AG04450 (cell line): ENCODE measurements at regions not wholly inside any gene's neighbourhood (a gene's known extent, or its start where the extent isn't known, plus 50 kb on each side); places are given as distances from the start of the nearest gene placed in this dataset.
"Not testable (repeated sequence)": the region's sequence is repeated elsewhere in the genome, so short reads cannot be mapped to it uniquely, and the experiment has no call there.

ENCODE experiments used
- CTCF ChIA-PET: fragments of 300-600, 350-600 bp; formaldehyde crosslinking; extraction: SDS; loops from one replicate; lab custom pipeline; 2022; ENCODE audit warnings: antibody characterized with exemption, inconsistent platforms; lab: Charles Lee
- POLR2A ChIA-PET: fragments of 350-600 bp; formaldehyde crosslinking; extraction: SDS; loops from one replicate; lab custom pipeline; 2021; ENCODE audit warnings: antibody characterized with exemption, inconsistent platforms; lab: Yijun Ruan, JAX
- DNase-seq: peaks from one replicate; pipeline ENCODE4 v3.0.0-alpha.2; 2011; ENCODE audit warnings: low read depth, low spot score
- H3K27ac ChIP-seq: one replicate; pipeline ENCODE4 v1.5.1; 2012; ENCODE audit warnings: low read depth, low read length, control low read depth
- H3K27me3 ChIP-seq: one replicate; pipeline ENCODE4 v1.6.0; 2012; ENCODE audit warnings: low read length; ENCODE audit not compliant: control insufficient read depth, insufficient read depth
- H3K4me3 ChIP-seq: 2 replicates; pipeline ENCODE4 v1.5.1; 2011; ENCODE audit warnings: mild to moderate bottlenecking, low read depth, low read length, control low read depth
- H3K9me3 ChIP-seq: 2 replicates; pipeline ENCODE4 v1.5.1; 2012; ENCODE audit warnings: low read length; ENCODE audit not compliant: control insufficient read depth, insufficient read depth
- TF ChIP-seq, protein P1 (sequence below): IDR thresholded peaks from 2 replicates; pipeline ENCODE4 v1.5.1; 2011; ENCODE audit warnings: low read depth, low read length, control low read depth, inconsistent platforms

DNA sequence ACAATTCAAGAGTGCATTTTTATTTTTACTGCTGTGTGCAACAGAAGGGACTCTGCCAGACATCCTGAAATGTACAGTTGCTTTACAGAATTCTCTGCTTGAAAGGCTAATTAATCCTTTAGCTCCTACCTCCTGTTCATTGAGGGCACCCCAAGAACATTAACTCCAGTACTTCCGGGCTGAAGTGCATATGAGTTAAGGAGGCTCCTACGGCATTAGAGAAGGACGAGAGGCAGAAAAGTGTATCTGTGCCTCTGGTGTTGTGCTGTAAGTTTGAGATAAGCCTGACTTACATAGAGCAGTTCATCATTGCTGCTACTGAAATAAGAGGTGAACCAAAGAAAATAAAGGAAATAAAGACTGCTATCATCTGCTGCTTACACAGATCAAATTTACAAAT, 609.3 kb upstream of the ADGRB3 start:
- CTCF ChIA-PET, result no interaction called here
- POLR2A ChIA-PET, result no interaction called here
- H3K9me3 ChIP-seq, result no peaks in the 10 kb centered on the region
- no peaks in the 10 kb centered on the region for H3K27me3 ChIP-seq
- H3K4me3 ChIP-seq, result no peak overlapping the region
- TF ChIP-seq, protein P1, sequence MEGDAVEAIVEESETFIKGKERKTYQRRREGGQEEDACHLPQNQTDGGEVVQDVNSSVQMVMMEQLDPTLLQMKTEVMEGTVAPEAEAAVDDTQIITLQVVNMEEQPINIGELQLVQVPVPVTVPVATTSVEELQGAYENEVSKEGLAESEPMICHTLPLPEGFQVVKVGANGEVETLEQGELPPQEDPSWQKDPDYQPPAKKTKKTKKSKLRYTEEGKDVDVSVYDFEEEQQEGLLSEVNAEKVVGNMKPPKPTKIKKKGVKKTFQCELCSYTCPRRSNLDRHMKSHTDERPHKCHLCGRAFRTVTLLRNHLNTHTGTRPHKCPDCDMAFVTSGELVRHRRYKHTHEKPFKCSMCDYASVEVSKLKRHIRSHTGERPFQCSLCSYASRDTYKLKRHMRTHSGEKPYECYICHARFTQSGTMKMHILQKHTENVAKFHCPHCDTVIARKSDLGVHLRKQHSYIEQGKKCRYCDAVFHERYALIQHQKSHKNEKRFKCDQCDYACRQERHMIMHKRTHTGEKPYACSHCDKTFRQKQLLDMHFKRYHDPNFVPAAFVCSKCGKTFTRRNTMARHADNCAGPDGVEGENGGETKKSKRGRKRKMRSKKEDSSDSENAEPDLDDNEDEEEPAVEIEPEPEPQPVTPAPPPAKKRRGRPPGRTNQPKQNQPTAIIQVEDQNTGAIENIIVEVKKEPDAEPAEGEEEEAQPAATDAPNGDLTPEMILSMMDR, result no peak
- no peak for DNase-seq
- no peak overlapping the region for H3K27ac ChIP-seq

DNA sequence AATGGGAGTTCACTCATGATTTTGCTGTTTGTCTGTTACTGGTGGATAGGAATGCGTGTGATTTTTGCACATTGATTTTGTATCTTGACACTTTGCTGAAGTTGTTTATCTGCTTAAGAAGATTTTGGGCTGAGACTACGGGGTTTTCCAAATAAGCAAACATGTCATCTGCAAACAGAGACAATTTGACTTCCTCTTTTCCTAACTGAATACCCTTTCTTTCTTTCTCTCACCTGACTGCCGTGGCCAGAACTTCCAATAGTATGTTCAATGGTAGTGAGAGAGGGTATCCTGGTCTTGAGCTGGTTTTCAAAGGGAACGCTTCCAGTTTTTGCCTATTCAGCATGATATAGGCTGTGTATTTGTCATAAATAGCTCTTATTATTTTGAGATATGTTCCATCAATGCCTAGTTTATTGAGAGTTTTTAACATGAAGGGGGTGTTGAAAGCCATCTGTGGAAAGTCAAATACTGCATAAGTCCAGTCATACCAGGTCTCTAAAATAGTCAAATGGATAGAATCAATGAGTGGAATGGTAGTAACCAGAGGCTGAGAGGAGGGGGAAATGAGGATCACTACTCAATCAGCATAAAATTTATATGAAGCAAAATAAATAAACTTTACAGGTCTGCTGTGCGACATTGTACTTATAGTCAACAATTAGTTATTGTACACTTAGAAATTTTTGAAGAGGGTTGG, 610.4 kb upstream of the ADGRB3 start:
- Histone ChIP-seq H3K27ac (no peak overlapping the region), H3K27me3 (no peaks in the 10 kb centered on the region), H3K9me3 (no peaks in the 10 kb centered on the region), H3K4me3 (no peak overlapping the region)
- DNase-seq, result no peak
- TF ChIP-seq, protein P1, result no peak
- ChIA-PET POLR2A (no interaction called here), CTCF (no interaction called here)

DNA sequence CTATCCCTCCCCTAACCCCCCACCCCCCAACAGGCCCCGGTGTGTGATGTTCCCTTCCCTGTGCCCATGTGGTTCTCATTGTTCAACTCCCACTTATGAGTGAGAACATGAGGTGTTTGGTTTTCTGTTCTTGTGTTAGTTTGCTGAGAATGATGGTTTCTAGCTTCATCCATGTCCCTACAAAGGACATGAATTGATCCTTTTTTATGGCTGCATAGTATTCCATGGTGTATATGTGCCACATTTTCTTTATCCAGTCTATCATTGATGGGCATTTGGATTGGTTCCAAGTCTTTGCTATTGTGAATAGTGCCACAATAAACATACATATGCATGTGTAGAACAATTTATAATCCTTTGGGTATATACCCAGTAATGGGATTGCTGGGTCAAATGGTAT, 612.1 kb upstream of the ADGRB3 start:
- H3K4me3 ChIP-seq, H3K9me3 ChIP-seq, CTCF ChIA-PET, POLR2A ChIA-PET, H3K27ac ChIP-seq, H3K27me3 ChIP-seq, DNase-seq: not testable (repeated sequence)

DNA sequence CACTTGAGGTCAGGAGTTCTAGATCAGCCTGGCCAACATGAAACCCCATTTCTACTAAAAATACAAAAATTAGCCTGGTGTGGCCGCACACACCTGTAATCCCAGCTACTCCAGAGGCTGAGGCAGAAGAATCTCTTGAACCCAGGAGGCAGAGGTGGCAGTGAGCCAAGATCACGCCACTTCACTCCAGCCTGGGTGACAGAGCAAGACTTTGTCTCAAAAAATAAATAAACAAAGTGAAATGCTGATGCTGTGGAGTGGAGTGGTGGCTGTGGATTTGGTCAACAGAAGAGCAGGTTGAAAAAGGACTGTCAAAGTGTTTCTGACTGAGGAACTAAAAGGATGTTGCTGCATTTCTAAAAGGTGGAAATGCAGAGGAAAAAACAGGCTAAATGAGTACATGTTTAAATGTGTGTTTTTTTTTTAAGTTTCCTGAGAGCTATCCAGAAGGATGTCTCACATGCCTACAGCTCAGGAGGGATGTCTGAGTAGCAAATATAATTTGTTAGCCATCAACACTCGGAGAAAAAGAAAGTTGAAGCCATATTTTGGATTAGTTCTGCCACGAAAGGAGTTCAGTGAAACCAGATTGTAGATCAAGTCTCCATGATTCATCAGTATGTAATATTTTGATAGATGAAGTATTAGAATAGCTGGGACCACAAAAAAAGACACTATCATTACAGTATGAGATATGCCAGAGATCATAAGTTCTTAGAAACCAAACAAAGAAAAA, 621.1 kb upstream of the ADGRB3 start:
- Histone ChIP-seq H3K9me3 (no peaks in the 10 kb centered on the region), H3K27me3 (no peaks in the 10 kb centered on the region), H3K27ac (no peak overlapping the region), H3K4me3 (no peak overlapping the region)
- ChIA-PET POLR2A (no interaction called here), CTCF (no interaction called here)
- TF ChIP-seq, protein P1, result no peak
- no peak for DNase-seq

DNA sequence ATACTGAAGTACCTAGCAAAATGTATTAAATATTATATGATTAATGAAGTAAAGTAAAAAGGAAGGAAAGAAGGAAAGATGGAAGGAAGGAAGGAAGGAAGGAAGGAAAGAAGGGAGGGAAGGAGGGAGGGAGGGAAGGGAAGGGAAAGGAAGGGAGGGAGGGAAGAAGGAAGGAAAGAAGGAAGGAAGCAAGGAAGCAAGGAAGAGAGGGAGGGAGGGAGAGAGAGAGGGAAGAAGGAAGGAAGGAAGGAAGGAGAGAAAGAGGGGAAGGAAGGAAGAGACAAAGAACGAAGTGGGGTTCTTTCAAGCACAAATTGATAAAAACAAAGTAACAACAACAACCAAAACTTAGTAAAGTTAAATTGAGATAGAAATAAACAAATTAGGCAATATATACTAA, 622.3 kb upstream of the ADGRB3 start:
- ChIA-PET POLR2A (no interaction called here), CTCF (no interaction called here)
- H3K9me3 ChIP-seq, result no peaks in the 10 kb centered on the region
- TF ChIP-seq, protein P1, result no peak
- H3K4me3 ChIP-seq, result no peak overlapping the region
- H3K27me3 ChIP-seq, result no peaks in the 10 kb centered on the region
- H3K27ac ChIP-seq, result no peak overlapping the region
- DNase-seq, result no peak
